ENCODE measurements at regions not wholly inside any gene's neighbourhood (a gene's known extent, or its start where the extent isn't known, plus 50 kb on each side); places are given as distances from the start of the nearest gene placed in this dataset.

GRCh38 chr16:66164581-66165247 lies 201.8 kb upstream of the CDH5 start:
- peak overlapping the region; percentile 68 for H3K27ac ChIP-seq
- peak overlapping the region; percentile 26 for H3K4me2 ChIP-seq
- H3K9me3 ChIP-seq (ENCODE audit: low read depth): no peaks in the 10 kb centered on the region
- 72% methylated on average over 7 of the region's 7 CpGs for WGBS (ENCODE audit: low lambda C conversion rate, missing lambda C conversion rate)
- TF ChIP-seq, protein P1, sequence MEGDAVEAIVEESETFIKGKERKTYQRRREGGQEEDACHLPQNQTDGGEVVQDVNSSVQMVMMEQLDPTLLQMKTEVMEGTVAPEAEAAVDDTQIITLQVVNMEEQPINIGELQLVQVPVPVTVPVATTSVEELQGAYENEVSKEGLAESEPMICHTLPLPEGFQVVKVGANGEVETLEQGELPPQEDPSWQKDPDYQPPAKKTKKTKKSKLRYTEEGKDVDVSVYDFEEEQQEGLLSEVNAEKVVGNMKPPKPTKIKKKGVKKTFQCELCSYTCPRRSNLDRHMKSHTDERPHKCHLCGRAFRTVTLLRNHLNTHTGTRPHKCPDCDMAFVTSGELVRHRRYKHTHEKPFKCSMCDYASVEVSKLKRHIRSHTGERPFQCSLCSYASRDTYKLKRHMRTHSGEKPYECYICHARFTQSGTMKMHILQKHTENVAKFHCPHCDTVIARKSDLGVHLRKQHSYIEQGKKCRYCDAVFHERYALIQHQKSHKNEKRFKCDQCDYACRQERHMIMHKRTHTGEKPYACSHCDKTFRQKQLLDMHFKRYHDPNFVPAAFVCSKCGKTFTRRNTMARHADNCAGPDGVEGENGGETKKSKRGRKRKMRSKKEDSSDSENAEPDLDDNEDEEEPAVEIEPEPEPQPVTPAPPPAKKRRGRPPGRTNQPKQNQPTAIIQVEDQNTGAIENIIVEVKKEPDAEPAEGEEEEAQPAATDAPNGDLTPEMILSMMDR (IDR thresholded peaks at IDR 0.05; ENCODE audit: poor library complexity): no peak
- TF ChIP-seq EZH2phosphoT487 (IDR thresholded peaks at IDR 0.05; ENCODE audit: low read depth, severe bottlenecking, unreplicated experiment): no peak
- no peak for TF ChIP-seq EZH2 (IDR thresholded peaks at IDR 0.05; ENCODE audit: borderline replicate concordance)
- H2AFZ ChIP-seq: no peak overlapping the region
- DNase-seq (ENCODE audit: low spot score): no peak
- H3K36me3 ChIP-seq (replicated peaks; ENCODE audit: insufficient read depth, low read depth): no peaks in the 10 kb centered on the region
- H3K27me3 ChIP-seq: no peaks in the 10 kb centered on the region
- no peaks in the 10 kb centered on the region for H4K20me1 ChIP-seq (ENCODE audit: insufficient read depth, poor library complexity, severe bottlenecking)
- no peaks in the 10 kb centered on the region for H3K79me2 ChIP-seq
- no peaks in the 10 kb centered on the region for H3K9me2 ChIP-seq (replicated peaks; ENCODE audit: insufficient read depth)
- H3K4me3 ChIP-seq: no peak overlapping the region
- peaks cover 9% of the 10 kb centered on the region for H3K4me1 ChIP-seq (ENCODE audit: insufficient read depth)

- H3K9me3 ChIP-seq (ENCODE audit: low read depth): no peaks in the 10 kb centered on the region
- H4K20me1 ChIP-seq (ENCODE audit: insufficient read depth, poor library complexity, severe bottlenecking): no peaks in the 10 kb centered on the region
- H3K4me2 ChIP-seq: no peak overlapping the region
- WGBS (ENCODE audit: low lambda C conversion rate, missing lambda C conversion rate): 89% methylated on average over 5 of the region's 5 CpGs
- H2AFZ ChIP-seq: no peak overlapping the region
- TF ChIP-seq EZH2phosphoT487 (IDR thresholded peaks at IDR 0.05; ENCODE audit: low read depth, severe bottlenecking, unreplicated experiment): no peak
- TF ChIP-seq, protein P1 (IDR thresholded peaks at IDR 0.05; ENCODE audit: poor library complexity): no peak
- TF ChIP-seq EZH2 (IDR thresholded peaks at IDR 0.05; ENCODE audit: borderline replicate concordance): no peak
- no peak for DNase-seq (ENCODE audit: low spot score)
- no peaks in the 10 kb centered on the region for H3K36me3 ChIP-seq (replicated peaks; ENCODE audit: insufficient read depth, low read depth)
- no peaks in the 10 kb centered on the region for H3K79me2 ChIP-seq
- peaks cover 9% of the 10 kb centered on the region for H3K4me1 ChIP-seq (ENCODE audit: insufficient read depth)
- no peak overlapping the region for H3K27ac ChIP-seq
- H3K9me2 ChIP-seq (replicated peaks; ENCODE audit: insufficient read depth): no peaks in the 10 kb centered on the region
- H3K27me3 ChIP-seq: no peaks in the 10 kb centered on the region
- H3K4me3 ChIP-seq: no peak overlapping the region
Measured at GRCh38 chr16:66162821-66163220, 203.7 kb upstream of the CDH5 start.

DNA sequence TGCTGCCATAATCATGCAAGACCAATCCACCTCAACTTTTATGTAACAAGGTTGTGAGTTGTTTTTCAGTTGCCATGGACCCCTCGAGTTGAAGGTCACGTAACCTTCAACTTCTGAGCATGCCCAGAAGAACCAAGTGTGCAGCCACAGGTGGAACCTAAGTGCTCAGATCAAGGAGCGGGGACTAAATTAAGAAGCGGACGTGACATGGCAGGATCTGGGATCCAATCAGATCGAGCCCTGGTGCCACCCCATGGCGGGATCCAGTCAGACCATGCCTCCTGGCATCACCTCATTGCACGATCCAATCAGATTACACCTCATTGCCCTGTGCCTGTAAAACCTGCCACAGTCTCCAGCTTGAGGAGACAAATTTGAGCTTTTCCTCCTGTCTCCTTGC lies 204.5 kb upstream of the CDH5 start:
- Histone ChIP-seq H3K27me3 (no peaks in the 10 kb centered on the region), H3K4me2 (no peak overlapping the region), H3K4me3 (no peak overlapping the region), H2AFZ (no peak overlapping the region), H3K36me3 (replicated peaks; ENCODE audit: insufficient read depth, low read depth) (no peaks in the 10 kb centered on the region), H3K9me3 (ENCODE audit: low read depth) (no peaks in the 10 kb centered on the region), H4K20me1 (ENCODE audit: insufficient read depth, poor library complexity, severe bottlenecking) (no peaks in the 10 kb centered on the region), H3K9me2 (replicated peaks; ENCODE audit: insufficient read depth) (no peaks in the 10 kb centered on the region), H3K4me1 (ENCODE audit: insufficient read depth) (peaks cover 9% of the 10 kb centered on the region), H3K79me2 (no peaks in the 10 kb centered on the region), H3K27ac (no peak overlapping the region)
- WGBS (ENCODE audit: low lambda C conversion rate, missing lambda C conversion rate): 96% methylated on average over 8 of the region's 8 CpGs
- no peak for TF ChIP-seq EZH2phosphoT487 (IDR thresholded peaks at IDR 0.05; ENCODE audit: low read depth, severe bottlenecking, unreplicated experiment)
- no peak for TF ChIP-seq EZH2 (IDR thresholded peaks at IDR 0.05; ENCODE audit: borderline replicate concordance)
- TF ChIP-seq, protein P1 (IDR thresholded peaks at IDR 0.05; ENCODE audit: poor library complexity): no peak
- no peak for DNase-seq (ENCODE audit: low spot score)
